ENCODE measurements at regions not wholly inside any gene's neighbourhood (a gene's known extent, or its start where the extent isn't known, plus 50 kb on each side); places are given as distances from the start of the nearest gene placed in this dataset.

GRCh38 chr5:54385994-54386393, 69.5 kb upstream of the HSPB3 start:
- TF ChIP-seq CTCF (IDR thresholded peaks at IDR 0.05) (no peak), POLR2AphosphoS5 (IDR thresholded peaks at IDR 0.05) (no peak)
